Testis (tissue), 2 donors: ENCODE measurements at regions not wholly inside any gene's neighbourhood (a gene's known extent, or its start where the extent isn't known, plus 50 kb on each side); places are given as distances from the start of the nearest gene placed in this dataset.

Experiments used
- CTCF ChIP-seq, 3 experiments: fragments of 450-650 bp in 2 of 3; fragments of 200-600 bp in 1 of 3; sonication (generic) in 1 of 3; IDR thresholded peaks; one replicate each; pipeline ENCODE4 v1.5.1; 2016 to 2019; ENCODE audit warnings: antibody characterized with exemption in 3 of 3, mild to moderate bottlenecking in 2 of 3, moderate library complexity in 1 of 3
- POLR2A ChIP-seq: fragments of 450-650 bp; IDR thresholded peaks from one replicate; pipeline ENCODE4 v1.6.1; 2017; ENCODE audit warnings: antibody characterized with exemption, mild to moderate bottlenecking, moderate library complexity

DNA sequence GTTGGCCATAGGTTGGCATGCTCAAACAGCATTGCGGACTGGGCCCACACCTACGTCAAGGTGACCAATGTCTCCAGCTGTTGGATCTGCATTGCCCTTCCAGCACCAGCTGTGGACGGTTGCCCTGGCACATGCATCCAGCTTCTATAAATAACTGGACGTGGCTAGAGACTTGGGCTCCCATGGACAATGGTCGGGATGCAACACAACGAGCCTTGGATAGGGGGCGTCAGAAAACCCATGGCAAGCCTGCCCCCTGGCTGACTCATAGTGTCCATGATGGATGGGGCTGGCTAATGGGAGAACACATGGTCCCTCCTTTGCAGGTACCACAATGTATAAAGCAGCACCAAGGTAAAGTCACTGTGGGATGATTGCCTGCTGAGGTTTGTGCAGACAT, 331.6 kb upstream of the FAR2 start:
- no peak for TF ChIP-seq CTCF (IDR thresholded peaks at IDR 0.05)
- no peak for TF ChIP-seq POLR2A
